H9 (cell line): ENCODE measurements at regions not wholly inside any gene's neighbourhood (a gene's known extent, or its start where the extent isn't known, plus 50 kb on each side); places are given as distances from the start of the nearest gene placed in this dataset.

ENCODE experiments used
- DNase-seq: peaks from one replicate; pipeline ENCODE4 v3.0.0-alpha.2; 2017
- H2AFZ ChIP-seq: one replicate; pipeline ENCODE4 v1.6.1; 2013; ENCODE audit warnings: mild to moderate bottlenecking, low read length, control low read depth, moderate library complexity
- H2AK5ac ChIP-seq: 2 replicates; pipeline ENCODE4 v1.6.1; 2013; ENCODE audit warnings: low read length, control low read depth, mixed read lengths; ENCODE audit not compliant: insufficient read length
- H2BK120ac ChIP-seq: one replicate; pipeline ENCODE4 v1.6.1; 2013; ENCODE audit warnings: low read depth, mild to moderate bottlenecking, low read length, control low read depth, inconsistent platforms; ENCODE audit not compliant: poor library complexity, severe bottlenecking
- H2BK12ac ChIP-seq: 2 replicates; pipeline ENCODE4 v1.6.1; 2013; ENCODE audit warnings: low read length, control low read depth, mixed read lengths, low read depth; ENCODE audit not compliant: insufficient read length
- H2BK15ac ChIP-seq: 2 replicates; pipeline ENCODE4 v1.6.1; 2013; ENCODE audit warnings: low read depth, low read length, control low read depth
- H2BK20ac ChIP-seq: one replicate; pipeline ENCODE4 v1.6.1; 2013; ENCODE audit warnings: low read depth, mild to moderate bottlenecking, low read length, control low read depth, inconsistent platforms; ENCODE audit not compliant: poor library complexity, severe bottlenecking
- H2BK5ac ChIP-seq: 2 replicates; pipeline ENCODE4 v1.6.1; 2013; ENCODE audit warnings: low read length, control low read depth, mixed read lengths; ENCODE audit not compliant: insufficient read length
- H3K14ac ChIP-seq: 2 replicates; pipeline ENCODE4 v1.6.1; 2013; ENCODE audit warnings: low read length, control low read depth; ENCODE audit not compliant: insufficient read depth
- H3K18ac ChIP-seq: 2 replicates; pipeline ENCODE4 v1.6.1; 2013; ENCODE audit warnings: low read depth, mild to moderate bottlenecking, mixed read lengths, low read length, control low read depth; ENCODE audit not compliant: insufficient read length
- H3K23ac ChIP-seq: 2 replicates; pipeline ENCODE4 v1.6.1; 2013; ENCODE audit warnings: low read length, control low read depth, mixed read lengths, low read depth; ENCODE audit not compliant: insufficient read length
- H3K23me2 ChIP-seq: 2 replicates; pipeline ENCODE4 v1.6.1; 2013; ENCODE audit warnings: low read depth, mild to moderate bottlenecking, mixed read lengths, low read length, control low read depth; ENCODE audit not compliant: insufficient read length, poor library complexity, severe bottlenecking
- H3K27ac ChIP-seq: 2 replicates; pipeline ENCODE4 v1.5.1; 2013; ENCODE audit warnings: low read length, control low read depth, mixed read lengths, low read depth; ENCODE audit not compliant: insufficient read length
- H3K27me3 ChIP-seq: 2 replicates; pipeline ENCODE4 v1.6.1; 2013; ENCODE audit warnings: low read length, control low read depth, inconsistent platforms; ENCODE audit not compliant: insufficient read depth
- H3K4ac ChIP-seq: 2 replicates; pipeline ENCODE4 v1.6.1; 2013; ENCODE audit warnings: low read depth, mild to moderate bottlenecking, control low read depth, inconsistent platforms, low read length, moderate library complexity
- H3K4me1 ChIP-seq: 2 replicates; pipeline ENCODE4 v1.6.1; 2013; ENCODE audit warnings: low read length, control low read depth, inconsistent platforms; ENCODE audit not compliant: insufficient read depth
- H3K4me2 ChIP-seq: 2 replicates; pipeline ENCODE4 v1.6.1; 2013; ENCODE audit warnings: low read length, control low read depth, mixed read lengths; ENCODE audit not compliant: insufficient read length, insufficient read depth
- H3K56ac ChIP-seq: 2 replicates; pipeline ENCODE4 v1.6.1; 2013; ENCODE audit warnings: low read depth, mild to moderate bottlenecking, mixed read lengths, low read length, control low read depth; ENCODE audit not compliant: insufficient read length
- H3K79me1 ChIP-seq: 2 replicates; pipeline ENCODE4 v1.6.1; 2013; ENCODE audit warnings: low read depth, mild to moderate bottlenecking, moderate library complexity, low read length, control low read depth, inconsistent platforms; ENCODE audit not compliant: insufficient read depth, poor library complexity, severe bottlenecking
- H3K79me2 ChIP-seq: 2 replicates; pipeline ENCODE4 v1.6.1; 2013; ENCODE audit warnings: low read length, control low read depth, inconsistent platforms; ENCODE audit not compliant: insufficient read depth
- H3K9ac ChIP-seq: 2 replicates; pipeline ENCODE4 v1.6.1; 2013; ENCODE audit warnings: low read length, control low read depth, mixed read lengths; ENCODE audit not compliant: insufficient read length; ENCODE audit errors: extremely low read depth
- H3K9me3 ChIP-seq: one replicate; pipeline ENCODE4 v1.6.1; 2013; ENCODE audit warnings: low read depth, low read length, inconsistent platforms; ENCODE audit not compliant: control insufficient read depth
- H3T11ph ChIP-seq: one replicate; pipeline ENCODE4 v1.6.1; 2013; ENCODE audit warnings: mild to moderate bottlenecking, low read length, control low read depth, inconsistent platforms
- H4K20me1 ChIP-seq: one replicate; pipeline ENCODE4 v1.6.1; 2013; ENCODE audit not compliant: control insufficient read depth, insufficient read length, insufficient read depth
- H4K5ac ChIP-seq: 2 replicates; pipeline ENCODE4 v1.6.1; 2013; ENCODE audit warnings: low read depth, mild to moderate bottlenecking, mixed read lengths, low read length, control low read depth; ENCODE audit not compliant: insufficient read length
- H4K8ac ChIP-seq: replicated peaks from 2 replicates; pipeline ENCODE4 v1.6.1; 2013; ENCODE audit warnings: low read length, control low read depth, mixed read lengths, low read depth; ENCODE audit not compliant: insufficient read length
- H4K91ac ChIP-seq: 2 replicates; pipeline ENCODE4 v1.6.1; 2013; ENCODE audit warnings: low read depth, mild to moderate bottlenecking, moderate library complexity, mixed read lengths, low read length, control low read depth; ENCODE audit not compliant: insufficient read length
- H3K27ac Mint-ChIP-seq, 3 experiments: 2 replicates in 2 of 3; 3 replicates in 1 of 3; pipeline ENCODE4 v1.8.0; 2020 to 2021; ENCODE audit warnings: mixed read lengths in 3 of 3, mild to moderate bottlenecking in 1 of 3, moderate library complexity in 1 of 3
- H3K27me3 Mint-ChIP-seq: 2 replicates; pipeline ENCODE4 v1.8.0; 2021; ENCODE audit warnings: low read depth, mild to moderate bottlenecking, moderate library complexity, mixed read lengths
- H3K36me3 Mint-ChIP-seq, 3 experiments: 2 replicates in 2 of 3; 3 replicates in 1 of 3; pipeline ENCODE4 v1.8.0; 2020 to 2021; ENCODE audit warnings: low read depth in 3 of 3, mixed read lengths in 3 of 3; ENCODE audit not compliant: insufficient read depth in 1 of 3
- H3K4me1 Mint-ChIP-seq, 2 experiments: 2 replicates each; pipeline ENCODE4 v1.8.0; 2020; ENCODE audit warnings: mixed read lengths in 2 of 2
- H3K4me3 Mint-ChIP-seq, 2 experiments: 2 replicates in 1 of 2; 3 replicates in 1 of 2; pipeline ENCODE4 v1.8.0; 2020 to 2021; ENCODE audit warnings: mild to moderate bottlenecking in 2 of 2, mixed read lengths in 2 of 2, moderate library complexity in 1 of 2
- H3K9me3 Mint-ChIP-seq, 2 experiments: 2 replicates in 1 of 2; 3 replicates in 1 of 2; pipeline ENCODE4 v1.8.0; 2020; ENCODE audit warnings: mild to moderate bottlenecking in 2 of 2, mixed read lengths in 2 of 2, moderate library complexity in 1 of 2
- CTCF ChIP-seq: fragments of 200-600 bp; sonication (generic); conservative IDR thresholded peaks from 3 replicates; pipeline ENCODE4 v1.8.0; 2021; ENCODE audit warnings: antibody characterized with exemption, mild to moderate bottlenecking

GRCh38 chr7:18347170-18347569, 148.4 kb upstream of the HDAC9 start:
- no peaks in the 10 kb centered on the region for H3K27me3 Mint-ChIP-seq
- Histone ChIP-seq H3T11ph (no peak overlapping the region), H3K79me2 (no peaks in the 10 kb centered on the region), H2BK5ac (no peak overlapping the region), H3K14ac (no peak overlapping the region), H3K79me1 (no peaks in the 10 kb centered on the region), H3K4me2 (no peak overlapping the region), H3K9me3 (no peaks in the 10 kb centered on the region), H3K9ac (no peak overlapping the region), H4K8ac (no peak overlapping the region), H3K56ac (no peak overlapping the region), H4K5ac (no peak overlapping the region), H4K20me1 (no peaks in the 10 kb centered on the region), H3K27ac (no peak overlapping the region), H2AFZ (no peak overlapping the region), H2BK15ac (no peak overlapping the region), H4K91ac (no peak overlapping the region), H3K18ac (no peak overlapping the region), H3K23me2 (no peaks in the 10 kb centered on the region), H2BK120ac (no peak overlapping the region), H3K4ac (no peak overlapping the region), H2BK20ac (no peak overlapping the region), H3K4me1 (no peaks in the 10 kb centered on the region), H2BK12ac (no peak overlapping the region), H2AK5ac (no peak overlapping the region), H3K23ac (no peak overlapping the region), H3K27me3 (no peaks in the 10 kb centered on the region)
- no peak overlapping the region for H3K27ac Mint-ChIP-seq
- no peaks in the 10 kb centered on the region for H3K9me3 Mint-ChIP-seq
- no peak overlapping the region for H3K4me3 Mint-ChIP-seq
- no peak for TF ChIP-seq CTCF
- H3K4me1 Mint-ChIP-seq = peaks cover 3 to 6% of the 10 kb centered on the region in 2 experiments
- no peak for DNase-seq
- no peaks in the 10 kb centered on the region for H3K36me3 Mint-ChIP-seq
